Breast epithelium (tissue), 3 donors: ENCODE measurements at regions not wholly inside any gene's neighbourhood (a gene's known extent, or its start where the extent isn't known, plus 50 kb on each side); places are given as distances from the start of the nearest gene placed in this dataset.

Experiments used
- POLR2A ChIP-seq: fragments of 450-650 bp; IDR thresholded peaks from one replicate; pipeline ENCODE4 v1.6.1; 2016; ENCODE audit warnings: antibody characterized with exemption, mild to moderate bottlenecking, moderate library complexity
- TF ChIP-seq, protein P1 (sequence below), 3 donors: fragments of 450-650 bp; IDR thresholded peaks; one replicate each; pipeline ENCODE4 v1.5.1; 2016 to 2017; ENCODE audit warnings: antibody characterized with exemption in 3 of 3, mild to moderate bottlenecking in 3 of 3, moderate library complexity in 3 of 3

GRCh38 chr6:19502301-19502700, 334.9 kb upstream of the ID4 start:
- TF ChIP-seq POLR2A = no peak
- TF ChIP-seq, protein P1, sequence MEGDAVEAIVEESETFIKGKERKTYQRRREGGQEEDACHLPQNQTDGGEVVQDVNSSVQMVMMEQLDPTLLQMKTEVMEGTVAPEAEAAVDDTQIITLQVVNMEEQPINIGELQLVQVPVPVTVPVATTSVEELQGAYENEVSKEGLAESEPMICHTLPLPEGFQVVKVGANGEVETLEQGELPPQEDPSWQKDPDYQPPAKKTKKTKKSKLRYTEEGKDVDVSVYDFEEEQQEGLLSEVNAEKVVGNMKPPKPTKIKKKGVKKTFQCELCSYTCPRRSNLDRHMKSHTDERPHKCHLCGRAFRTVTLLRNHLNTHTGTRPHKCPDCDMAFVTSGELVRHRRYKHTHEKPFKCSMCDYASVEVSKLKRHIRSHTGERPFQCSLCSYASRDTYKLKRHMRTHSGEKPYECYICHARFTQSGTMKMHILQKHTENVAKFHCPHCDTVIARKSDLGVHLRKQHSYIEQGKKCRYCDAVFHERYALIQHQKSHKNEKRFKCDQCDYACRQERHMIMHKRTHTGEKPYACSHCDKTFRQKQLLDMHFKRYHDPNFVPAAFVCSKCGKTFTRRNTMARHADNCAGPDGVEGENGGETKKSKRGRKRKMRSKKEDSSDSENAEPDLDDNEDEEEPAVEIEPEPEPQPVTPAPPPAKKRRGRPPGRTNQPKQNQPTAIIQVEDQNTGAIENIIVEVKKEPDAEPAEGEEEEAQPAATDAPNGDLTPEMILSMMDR (IDR thresholded peaks at IDR 0.05) = no peak
